Umbilical cord (tissue), 1 donor: ENCODE measurements at regions not wholly inside any gene's neighbourhood (a gene's known extent, or its start where the extent isn't known, plus 50 kb on each side); places are given as distances from the start of the nearest gene placed in this dataset.
"Not testable (repeated sequence)": the region's sequence is repeated elsewhere in the genome, so short reads cannot be mapped to it uniquely, and the experiment has no call there.

Source experiments
- DNase-seq: peaks from one replicate; pipeline ENCODE4 v3.0.0-alpha.2; 2015; ENCODE audit warnings: low spot score

DNA sequence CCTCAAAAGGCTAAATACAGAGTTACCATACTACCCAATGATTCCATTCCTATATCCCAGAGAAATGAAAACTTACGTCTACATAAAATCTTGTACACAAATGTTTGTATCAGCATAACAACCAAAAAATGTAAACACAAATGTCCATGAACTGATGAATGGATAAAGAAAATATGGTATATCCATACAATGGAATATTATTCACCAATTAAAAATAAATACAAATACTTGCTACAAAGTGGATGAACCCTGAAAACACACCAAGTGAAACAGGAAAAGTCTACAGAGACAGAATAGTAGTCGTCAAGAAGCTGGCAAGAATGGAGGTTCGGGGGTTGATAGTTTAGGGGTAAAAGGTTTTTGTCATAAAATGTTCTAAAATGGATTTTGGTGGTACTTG, 54.0 kb upstream of the ANKRD28 start:
- DNase-seq, result no peak

DNA sequence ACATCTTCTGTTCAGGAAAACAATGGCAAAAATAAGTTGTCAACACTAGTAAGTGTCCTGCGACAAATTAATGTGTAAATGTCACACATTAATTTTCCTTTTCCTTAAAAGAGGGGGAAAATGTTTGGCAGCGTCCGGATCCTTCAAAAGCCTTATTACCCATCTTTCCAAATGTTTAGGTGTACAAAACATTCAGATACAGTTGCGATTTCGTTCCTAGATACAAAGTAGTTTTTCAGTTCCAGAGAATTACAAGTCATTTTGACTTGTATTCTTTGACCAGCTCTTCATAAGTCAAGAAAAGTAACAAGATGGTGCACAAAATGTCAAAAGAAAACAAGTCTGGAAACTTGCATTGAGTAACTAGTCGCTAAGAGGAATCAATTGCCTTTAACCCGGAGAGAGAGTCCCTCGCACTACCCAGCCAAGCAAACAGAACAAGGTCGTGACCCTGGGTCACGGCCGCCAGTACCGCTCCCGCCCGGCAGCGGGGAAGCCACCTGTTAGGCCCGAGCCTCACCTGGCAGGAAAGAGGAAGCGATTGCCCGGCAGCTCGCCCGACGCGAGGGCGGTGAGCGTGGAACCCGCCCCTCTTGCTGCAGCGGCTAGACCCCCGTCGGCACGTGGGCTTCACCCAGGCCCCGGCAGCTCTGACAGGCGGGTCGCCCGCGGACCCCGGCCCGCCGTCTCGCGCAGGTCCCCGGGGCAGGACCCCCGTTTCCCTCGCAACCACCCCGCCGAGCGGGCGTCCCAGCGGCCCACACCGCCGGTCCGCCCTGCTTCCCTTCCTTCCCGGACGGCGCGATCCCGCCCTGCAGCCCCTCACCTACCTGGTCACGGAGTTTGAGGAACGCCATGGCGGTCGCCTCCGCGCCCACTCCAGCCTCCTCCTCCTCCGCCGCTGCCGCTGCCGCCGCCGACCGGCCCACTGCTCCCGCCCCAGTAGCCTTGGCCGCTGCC, 61.0 kb upstream of the ANKRD28 start:
- DNase-seq, result peak; percentile 11

DNA sequence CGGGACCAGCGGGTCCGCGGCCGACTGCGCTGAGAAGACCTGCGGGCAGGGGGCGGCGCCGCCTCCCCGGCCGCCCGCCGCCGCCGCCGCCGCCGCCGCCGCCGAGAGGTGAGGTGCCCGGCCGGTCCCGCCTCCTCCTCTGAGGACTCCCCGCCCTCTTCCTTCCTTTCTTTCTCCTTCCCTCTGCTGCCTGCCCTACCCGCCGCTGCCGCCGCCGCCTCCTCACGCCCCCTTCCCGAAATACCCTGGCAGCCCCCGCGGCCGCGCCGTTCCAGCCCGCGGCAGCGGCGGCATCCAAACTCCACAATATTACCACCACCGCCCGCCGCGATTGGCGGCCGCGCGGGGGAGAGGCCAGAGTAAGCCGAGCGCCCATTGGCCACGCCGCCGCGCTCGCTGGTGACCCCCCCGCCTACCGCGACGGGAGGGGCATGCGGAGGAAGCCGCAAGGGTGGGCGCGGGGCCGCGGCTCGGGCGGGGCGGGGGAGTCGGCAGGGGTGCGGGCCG, 61.8 kb upstream of the ANKRD28 start:
- peak; percentile 86 for DNase-seq

DNA sequence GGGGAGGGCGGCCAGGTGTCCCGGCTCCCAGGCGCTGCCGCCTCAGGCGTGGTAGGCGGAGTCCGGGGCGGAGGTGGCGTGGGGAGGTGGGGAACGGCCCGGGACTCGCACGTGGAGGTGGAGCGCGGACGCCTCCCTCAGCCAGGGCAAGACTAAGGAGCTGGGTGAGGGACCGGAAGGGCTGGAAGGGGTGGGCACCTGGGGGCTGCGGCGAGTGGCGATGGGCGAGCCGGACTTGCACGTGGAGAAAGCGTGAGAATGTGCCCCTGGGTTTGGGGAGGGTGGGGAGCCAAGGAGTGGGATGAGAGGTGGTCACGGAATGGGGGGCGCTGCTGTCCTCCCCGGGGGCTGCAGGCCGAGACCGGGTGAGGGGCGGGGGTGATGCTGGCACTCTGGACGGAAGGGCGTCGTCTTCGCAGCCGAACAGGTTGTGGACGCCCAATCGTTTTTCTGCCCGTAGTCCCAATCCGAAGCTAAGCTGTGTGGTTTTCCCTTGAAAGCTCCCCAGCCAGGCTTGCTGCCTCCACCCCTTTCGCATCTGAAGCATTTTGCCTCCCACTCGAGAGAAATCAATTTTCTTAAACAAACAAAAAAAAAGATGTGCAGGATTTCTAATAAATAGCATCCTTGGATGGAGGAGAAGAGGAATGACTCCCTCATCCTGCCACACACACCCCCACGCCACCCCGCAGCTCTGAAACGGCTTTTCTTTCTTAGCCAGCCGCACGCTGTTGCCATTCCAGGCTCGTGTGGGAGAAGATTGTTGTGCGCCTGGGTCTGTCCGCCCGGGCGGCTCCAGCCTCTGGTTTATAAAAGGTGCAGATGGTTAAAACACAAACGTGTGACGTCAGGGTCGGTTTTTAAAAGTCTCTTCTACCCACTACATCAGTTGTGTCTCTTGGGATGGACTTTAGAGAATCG, 62.5 kb upstream of the ANKRD28 start:
- peak; percentile 40 for DNase-seq

DNA sequence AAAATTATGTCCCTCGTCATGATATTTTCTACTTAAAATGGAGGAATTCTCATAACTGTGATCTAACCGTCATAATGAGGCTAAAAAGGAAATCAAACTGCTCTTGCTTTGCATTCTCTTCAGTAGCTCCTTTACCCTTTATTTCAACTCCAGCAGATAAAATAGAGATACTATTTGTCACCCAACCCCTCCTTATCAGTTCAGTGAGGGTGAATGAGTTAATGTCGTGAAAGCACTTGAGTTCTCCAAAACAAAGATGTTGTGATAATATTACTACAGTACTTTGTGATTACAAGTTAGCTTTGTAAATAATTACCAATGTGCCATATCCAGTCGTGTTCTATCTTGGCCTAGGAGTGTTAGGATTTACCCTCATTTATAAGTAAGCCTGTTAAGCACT, 63.4 kb upstream of the ANKRD28 start:
- no peak for DNase-seq

DNA sequence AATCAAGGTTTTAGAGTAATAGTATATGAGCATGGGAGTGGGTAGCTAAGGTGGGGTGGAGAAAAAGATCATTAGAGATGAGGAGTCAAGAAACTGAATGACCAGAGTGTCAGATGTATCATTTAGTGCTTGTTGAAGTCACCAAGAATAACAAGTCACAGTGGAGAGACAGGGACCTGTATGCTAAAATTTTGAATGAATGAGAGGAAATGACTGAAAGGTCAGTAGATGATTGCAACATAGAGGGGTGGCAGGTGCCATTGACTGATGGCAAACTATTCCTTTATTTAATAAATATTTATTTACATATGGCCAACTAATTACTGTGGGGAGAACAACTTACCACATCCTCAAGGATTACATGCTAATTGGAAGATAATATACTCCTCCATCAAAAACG, 75.0 kb upstream of the ANKRD28 start:
- DNase-seq, result no peak

DNA sequence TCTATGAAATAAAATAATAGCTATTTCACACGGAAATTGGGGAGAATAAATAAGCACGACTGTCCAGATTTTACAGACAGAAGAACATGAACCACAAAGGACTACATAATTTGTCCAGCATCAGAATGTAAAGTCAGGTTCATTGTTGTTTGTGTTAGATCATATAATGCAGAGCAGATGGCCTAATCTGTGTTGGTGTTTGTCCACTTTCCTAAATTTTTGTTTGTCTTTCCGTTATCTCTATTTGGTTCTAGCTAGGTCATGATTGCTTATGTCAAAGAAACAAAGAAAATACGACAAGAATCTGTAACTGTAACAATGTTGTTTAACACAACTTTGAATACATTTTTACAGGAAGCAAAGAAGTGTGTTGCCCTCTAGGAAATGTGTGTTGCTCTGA, 75.6 kb upstream of the ANKRD28 start:
- no peak for DNase-seq

DNA sequence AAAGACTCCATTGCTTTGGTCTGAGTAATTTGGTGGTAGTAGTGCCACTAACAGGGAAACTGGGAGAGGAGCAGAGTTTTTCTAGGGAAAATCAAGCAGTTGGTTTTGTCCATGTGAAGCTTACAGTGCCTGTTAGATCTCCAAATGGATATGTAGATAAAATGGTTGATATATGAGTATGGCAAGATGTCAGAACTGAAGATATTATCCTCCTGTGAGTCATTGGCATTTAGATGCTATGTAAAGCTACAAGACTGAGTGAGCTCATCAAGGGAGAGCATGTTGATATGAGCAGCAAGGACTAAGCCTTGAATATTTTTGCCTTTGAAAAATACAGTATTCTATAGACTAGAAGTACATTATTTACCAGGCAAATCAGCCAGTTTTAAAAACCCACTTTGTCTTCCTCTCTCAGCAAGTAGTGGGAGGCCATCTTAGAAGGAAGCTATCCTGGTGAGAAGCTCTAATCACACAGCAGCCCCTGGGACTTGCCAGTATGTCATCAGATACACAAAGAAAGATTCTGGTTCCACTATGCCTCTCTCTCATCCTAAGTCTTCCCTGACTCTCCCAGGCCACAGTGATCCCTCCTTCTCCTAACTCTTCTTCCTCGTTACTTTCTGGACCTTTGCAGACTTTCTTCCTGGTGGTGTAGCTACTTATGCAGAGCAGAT, 77.4 kb upstream of the ANKRD28 start:
- DNase-seq, result peak; percentile 90

DNA sequence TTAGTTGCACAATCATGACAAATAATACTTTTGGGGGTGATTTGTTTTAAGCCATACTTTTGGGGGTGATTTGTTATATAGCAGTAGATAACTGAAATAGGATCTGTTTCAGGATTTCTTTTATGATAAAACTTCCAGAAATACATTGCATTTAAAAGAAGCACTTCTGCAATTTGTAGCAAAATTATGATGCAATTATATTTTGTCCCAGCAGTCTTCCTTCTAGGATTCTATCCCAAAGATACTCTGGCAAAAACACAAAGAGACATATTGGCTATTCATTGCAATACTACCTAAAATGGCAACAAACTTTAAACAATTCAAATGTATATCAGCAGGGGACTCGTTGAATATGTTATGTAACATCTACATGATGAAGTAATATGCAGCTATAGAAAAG, 78.9 kb upstream of the ANKRD28 start:
- no peak for DNase-seq

DNA sequence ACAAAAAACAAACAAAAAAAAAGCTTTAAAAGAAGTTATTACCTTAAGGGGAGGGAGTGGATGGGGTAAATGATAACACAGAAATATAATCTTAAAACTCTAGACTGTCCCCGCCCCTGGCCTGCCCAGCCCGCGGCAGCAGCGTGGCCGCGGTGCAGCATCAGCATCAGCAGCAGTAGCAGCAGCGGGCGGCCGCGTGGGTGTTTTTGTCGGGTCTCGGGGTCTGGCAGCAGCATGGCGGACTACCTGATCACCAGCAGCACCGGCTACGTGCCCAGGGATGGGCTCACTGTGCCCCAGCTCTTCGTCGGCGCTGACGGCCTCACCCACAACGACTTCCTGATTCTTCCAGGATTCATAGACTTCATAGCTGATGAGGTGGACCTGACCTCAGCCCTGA, 80.0 kb upstream of the ANKRD28 start:
- no peak for DNase-seq

DNA sequence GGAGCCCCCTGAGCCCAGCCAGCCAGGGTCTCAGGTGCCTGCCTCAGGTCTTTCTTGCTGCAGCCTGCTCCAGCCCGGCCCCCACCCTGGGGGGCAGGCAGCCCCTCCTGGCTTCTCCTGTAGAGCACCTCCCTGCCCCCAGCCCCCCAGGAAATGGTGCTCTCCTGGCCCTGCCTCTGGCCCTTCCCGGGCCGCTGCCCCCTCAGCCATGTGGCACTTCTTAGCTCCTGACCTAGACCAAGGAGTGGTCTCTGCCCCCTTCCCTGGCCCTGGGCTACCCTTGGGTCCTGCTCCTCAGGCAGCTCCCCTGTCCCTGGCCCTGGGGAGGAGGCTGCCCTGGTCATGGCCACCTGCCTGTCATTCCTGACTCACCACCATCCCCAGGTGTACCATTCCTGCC, 82.0 kb upstream of the ANKRD28 start:
- DNase-seq, result not testable (repeated sequence)

DNA sequence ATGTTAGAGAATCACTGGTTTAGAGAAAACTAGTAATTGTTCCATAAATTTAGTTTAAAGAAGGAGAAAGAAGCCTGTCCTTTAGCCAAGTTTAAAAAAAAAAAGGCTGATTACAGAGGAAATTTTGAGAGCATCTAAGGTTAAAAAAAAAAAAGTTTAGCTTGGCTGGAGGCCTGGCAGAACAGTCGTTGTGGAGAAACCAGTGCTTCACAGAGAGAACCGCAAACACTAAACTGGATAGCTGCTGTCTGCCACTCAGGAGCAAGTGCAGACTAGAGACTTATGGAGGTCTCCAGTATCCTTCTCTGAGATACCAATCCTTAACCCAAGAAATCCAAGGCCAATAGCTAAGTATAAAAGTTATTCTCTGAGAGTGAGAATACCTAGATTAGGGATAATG, 84.8 kb upstream of the ANKRD28 start:
- DNase-seq, result no peak

DNA sequence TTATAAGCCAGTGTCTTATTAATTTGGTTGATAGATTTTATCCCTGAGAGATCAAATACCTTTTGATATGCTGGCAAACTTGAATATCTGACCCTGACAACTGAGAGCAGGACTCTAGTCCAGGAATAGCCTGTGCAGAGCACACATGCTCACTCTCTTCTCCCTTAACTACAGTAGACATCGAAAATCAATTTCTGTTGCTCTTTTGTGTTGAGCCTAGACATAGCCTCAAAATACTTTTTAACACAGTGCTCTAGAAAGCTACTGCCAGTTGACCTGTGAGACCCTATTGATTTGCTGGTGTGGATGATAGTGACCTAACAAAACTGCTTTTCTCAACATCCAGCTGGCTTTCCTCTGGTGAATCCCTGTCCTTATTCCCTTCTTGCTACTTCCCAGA, 86.4 kb upstream of the ANKRD28 start:
- no peak for DNase-seq

DNA sequence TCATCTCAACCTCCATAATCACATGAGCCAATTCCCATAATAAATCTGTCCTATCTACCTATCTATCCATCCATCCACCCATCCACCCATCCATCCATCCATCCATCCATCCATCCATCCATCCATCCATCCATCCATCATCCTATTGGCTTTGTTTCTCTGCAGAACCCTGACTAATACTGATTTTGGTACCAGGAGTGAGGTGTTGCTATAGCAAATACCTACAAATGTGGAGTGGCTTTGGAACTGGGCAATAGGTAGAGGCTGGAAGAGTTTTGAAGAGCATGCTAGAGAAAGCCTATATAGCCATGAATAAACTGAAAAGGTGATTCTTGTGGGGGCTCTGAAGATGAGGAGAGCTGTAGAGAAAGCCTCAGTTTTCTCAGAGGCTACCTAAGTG, 88.7 kb upstream of the ANKRD28 start:
- no peak for DNase-seq

DNA sequence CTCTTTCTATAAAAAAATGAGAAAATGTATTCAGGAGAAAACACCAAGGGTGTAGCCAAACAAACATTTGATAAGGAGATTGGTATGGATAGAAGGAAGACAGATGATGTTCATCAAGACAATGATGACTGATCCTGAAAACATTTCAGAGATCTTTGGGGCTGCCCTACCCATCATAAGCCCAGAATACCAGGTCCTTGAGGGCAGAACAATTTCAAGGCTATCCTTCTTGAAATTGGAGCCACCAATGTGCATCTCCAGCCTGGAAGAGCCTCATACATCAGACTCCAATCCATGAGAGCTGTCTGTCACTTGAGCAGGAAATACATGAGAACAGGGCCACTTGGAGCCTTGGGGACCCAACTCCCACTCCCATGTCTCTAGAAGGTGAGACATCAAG, 89.5 kb upstream of the ANKRD28 start:
- DNase-seq, result no peak

DNA sequence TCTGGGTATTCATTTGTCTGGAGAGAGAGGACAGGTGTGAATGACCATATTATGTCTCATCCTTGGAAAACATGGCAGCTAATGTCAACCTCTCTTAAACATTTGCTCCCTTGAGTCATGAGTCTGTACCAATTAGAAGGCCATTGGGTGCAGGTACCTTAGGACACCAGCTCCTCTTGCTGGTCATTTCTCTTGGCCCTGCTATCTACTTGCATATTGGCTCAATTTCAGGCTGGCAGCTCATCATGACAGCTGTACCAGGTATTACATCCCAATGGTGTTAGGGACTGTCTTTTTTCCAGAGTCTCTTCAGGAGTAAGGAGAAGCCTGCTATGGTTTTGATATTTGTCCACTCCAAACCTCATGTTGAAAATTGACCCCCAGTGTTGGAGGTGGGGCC, 92.2 kb upstream of the ANKRD28 start:
- no peak for DNase-seq

DNA sequence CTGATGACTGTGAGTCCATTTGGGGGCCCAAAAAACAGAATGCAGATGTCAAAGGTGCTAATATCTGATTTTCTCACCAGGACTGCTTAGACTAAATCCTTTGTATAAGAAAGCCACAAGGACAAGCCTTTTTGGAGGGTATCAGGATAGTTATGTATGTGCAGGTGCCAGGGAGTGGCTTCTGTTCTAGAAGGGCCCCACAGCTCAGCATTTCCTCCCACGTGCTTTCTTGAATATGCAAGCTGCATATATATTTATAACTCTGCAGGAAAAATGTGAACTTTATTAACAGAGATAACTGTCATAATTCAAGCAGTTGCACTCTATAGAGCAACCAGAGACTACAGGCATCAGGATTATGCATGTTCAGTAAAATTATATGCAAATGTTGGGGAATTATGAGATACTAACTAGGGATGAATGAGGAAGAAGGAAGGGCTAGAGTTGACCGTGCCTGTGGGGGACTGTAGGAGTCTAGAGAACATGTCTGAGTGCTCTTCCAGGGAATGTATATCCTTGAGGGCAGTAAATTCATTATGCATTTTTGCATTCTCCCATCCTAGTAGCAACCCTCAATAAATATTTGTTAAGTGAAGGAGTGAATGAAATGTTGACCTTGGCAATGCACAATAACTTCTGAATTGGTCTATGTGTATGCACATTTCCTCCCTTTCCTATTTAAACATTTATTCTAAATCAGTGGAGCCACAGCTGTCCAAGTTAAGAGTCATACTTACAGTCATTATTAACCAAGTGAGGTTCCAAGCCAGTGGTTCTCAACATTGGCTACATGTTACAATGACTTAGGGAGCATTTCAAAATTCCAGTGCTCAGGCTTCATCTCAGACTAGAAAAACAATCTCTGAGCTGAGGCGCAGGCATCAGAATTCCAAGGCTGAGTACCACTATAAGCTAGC, 94.8 kb upstream of the ANKRD28 start:
- DNase-seq, result peak; percentile 13

DNA sequence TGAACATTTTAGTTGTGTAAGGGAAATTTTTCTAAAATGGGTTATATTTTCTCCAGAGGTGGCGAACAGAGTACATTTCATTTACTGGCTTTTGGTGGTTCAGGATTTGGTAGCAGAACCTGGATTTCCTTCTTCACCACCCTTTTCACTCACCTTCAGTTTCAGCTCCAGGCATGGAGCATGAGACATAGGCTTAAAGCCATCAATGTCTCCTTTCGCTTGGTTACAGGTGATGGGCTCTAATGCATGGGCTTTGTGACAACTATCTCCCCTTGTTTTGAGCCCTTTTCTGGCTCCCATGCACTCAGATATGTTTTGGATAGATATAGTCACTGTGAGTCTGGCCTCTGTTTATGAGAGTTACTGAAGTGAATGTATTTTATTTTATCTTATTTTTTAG, 96.6 kb upstream of the ANKRD28 start:
- DNase-seq, result no peak

DNA sequence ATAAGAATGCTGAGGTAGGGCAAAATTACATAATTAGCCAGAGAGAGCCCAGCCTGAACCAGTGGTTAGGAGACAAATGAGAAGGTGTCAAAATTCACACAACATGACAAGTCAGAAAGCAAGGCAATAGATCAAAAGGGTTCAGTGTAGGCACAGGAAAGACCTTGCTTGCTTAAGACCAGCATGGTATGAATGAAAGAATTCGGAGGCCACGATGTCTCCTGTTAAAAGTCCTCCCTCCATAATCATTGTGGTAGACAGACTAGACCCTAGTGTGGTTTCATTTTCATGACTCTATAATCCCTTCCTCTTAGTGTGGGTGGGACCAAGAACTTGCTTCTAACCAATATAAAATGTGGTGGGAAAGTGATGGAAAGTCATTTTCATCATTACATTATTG, 98.7 kb upstream of the ANKRD28 start:
- no peak for DNase-seq

DNA sequence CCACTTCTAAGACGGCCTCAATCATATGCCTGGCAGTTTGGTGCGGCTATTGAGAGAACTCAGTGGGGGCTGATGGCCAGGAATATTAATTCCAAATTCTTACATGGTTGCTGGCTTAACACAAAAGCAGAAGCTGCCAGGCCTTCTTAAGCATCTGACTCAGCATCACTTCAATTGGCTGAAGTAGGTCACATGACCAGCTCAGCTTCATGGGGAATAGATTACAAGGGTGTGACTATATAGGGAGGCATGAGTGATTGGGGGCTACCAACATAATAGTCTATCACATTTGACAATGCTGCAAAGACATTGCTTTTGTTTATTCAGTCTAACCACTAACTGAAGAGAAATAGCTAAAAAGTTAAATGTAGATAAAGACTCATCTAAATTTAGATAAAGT, 101.6 kb upstream of the ANKRD28 start:
- no peak for DNase-seq

DNA sequence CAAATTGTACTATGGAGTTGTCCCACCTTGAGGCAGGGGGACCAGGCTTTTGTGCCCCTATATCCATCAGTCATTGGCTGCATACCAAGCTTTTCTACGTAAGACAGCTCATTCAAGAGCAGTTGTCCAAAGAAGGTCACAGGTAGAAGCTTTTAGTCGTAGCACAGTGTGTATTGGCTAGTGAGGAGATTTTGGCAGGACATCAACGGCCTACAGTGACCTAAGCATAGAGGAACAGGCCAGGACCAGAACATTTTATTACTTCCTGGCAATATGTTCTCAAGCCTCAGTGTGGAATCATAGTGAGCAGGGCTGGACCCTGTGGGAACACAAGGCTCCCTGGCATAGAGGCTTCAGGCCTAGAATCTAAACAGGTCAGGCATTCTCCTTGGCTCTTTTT, 105.4 kb upstream of the ANKRD28 start:
- peak; percentile 7 for DNase-seq
